Activated CD4-positive, alpha-beta T cell treated with anti-CD3 and anti-CD28 coated beads, Interleukin-2, amount 50 U/mL, for 16 hours (primary cell): ENCODE measurements at regions not wholly inside any gene's neighbourhood (a gene's known extent, or its start where the extent isn't known, plus 50 kb on each side); places are given as distances from the start of the nearest gene placed in this dataset.
A peak's percentile ranks its signal among the peaks of the same experiment; 100 is the strongest.
"Not testable (repeated sequence)": the region's sequence is repeated elsewhere in the genome, so short reads cannot be mapped to it uniquely, and the experiment has no call there.

Experiments used
- DNase-seq: peaks from one replicate; pipeline ENCODE4 v3.0.0-alpha.2; 2020

DNA sequence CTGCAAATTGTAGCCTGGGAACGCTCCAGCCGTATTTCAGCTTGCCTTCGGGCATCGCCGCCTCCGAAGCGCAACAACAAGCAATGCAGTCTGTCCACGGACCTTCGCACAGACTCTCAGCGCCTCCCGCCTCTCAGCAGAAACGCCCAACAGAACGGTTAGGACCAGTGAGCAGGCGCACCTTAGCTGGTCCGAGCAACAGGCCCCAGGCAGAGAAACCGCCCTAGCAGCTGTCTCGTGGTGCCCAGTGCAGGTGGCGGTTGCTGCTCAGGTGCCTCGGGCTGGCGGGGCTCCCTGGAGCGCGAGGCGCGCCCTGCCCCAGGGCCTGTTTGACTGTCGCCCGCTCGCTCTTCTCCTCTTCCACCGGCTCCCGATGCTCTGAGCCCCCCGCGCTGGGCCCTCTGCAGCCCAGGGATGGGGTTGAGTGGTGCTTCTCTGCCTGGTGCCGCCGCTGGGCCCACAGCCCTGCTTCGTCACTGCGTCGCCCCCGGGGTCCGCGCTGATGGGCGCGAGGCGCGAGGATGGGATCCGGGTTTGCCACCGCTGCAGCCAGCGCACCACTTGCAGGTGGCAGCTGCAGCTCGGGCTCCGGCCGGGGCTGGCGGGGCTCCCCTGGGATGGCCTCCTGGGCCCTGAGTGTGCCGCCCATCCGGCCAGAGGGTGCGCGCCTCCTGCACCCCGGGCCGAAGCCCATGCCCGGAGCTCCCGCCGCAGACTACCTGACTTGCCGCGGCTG, 268.4 kb upstream of the FRG2C start:
- no peak for DNase-seq

DNA sequence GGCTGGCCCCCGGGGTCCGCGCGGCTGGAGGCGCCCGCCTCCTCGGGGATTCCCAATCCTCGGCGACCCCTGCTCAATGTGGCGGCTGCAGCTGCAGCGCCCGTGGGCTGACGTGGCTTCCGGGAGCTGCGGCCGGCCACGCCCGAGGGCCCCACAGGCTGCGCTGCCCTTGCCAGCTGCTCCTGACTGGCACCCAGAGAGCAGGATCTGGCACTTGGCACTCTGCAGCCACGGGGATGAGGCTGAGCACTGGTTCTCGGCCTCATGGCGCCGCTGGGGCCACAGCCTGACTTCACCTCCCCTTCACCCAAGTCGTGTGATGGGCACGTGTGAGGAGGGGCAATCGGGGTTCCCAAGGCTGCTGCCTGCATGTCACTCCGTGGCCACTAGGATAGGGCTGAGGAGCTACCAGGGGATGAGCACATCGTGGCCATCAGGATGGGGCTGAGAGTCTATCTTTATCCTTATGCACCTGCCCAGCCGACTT, 267.8 kb upstream of the FRG2C start:
- no peak for DNase-seq

DNA sequence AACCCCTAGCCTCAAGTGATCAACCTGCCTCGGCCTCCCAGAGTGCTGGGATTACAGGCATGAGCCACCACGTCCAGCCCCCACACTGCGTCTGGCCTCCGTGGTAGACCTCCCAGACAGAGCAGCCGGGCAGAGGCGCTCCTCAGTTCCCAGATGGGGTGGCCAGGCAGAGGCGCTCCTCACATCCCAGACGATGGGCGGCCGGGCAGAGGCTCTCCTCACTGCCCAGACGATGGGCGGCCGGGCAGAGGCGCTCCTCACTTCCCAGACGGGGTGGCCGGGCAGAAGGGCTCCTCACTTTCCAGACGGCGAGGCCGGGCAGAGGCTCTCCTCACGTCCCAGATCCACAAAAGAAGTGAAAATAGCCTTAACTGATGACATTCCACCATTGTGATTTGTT, 266.6 kb upstream of the FRG2C start:
- DNase-seq = not testable (repeated sequence)

DNA sequence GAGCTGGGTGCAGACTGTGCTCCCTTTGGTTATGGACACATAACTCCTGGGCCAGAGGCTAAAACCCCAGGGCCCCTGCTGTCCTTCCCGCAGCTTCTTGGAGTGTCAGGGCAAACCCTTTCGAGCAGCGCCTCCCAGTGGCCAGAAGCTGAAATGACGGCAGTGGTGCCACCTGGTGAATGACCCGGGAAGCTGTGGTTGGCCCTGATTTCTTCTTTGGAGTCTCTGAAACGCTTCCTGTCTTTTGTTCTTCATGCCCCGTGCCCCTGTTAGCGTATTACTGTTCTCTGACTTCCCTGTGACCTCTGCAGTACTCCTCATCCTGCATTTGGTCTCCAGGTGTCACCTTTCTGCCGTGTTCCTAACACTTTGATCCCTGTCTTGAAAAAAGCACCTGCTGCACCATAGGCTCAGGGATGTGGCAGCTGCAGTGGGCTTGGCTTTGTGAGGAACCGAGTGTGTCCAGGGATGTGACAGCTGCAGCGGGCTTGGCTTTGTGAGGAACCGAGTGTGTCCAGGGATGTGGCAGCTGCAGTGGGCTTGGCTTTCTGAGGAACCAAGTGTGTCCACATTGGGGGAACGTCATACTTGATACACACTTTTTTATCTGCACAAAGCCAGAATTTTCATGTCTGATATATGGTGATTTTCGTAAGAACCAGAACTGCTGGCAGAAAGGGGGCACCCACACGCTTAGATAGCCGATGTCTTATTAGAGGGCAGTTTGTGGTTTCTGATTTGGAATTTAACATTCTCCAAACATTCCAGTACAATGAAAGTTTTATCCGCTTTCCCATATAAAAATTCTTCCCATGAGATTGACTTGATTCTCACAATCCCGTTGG, 241.8 kb upstream of the FRG2C start:
- DNase-seq = peak; percentile 53

DNA sequence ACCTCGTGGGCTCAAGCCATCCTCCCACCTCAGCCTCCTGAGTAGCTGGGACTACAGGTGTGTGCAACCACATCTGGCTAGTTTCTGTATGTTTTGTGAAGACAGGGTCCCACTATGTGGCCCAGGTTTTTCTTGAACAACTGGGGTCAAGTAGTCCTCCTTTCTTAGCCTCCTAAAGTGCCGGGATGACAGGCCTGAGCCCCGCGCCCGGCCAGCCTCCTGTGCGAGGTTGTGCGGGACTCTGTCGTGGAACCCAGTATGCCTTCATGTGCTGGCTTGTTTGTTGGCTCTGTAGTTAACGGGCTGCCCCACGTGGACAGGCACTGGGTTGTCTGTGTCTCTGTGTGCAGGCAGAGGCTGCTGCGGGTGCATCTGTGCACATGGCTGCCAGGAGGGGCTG, 238.7 kb upstream of the FRG2C start:
- not testable (repeated sequence) for DNase-seq

DNA sequence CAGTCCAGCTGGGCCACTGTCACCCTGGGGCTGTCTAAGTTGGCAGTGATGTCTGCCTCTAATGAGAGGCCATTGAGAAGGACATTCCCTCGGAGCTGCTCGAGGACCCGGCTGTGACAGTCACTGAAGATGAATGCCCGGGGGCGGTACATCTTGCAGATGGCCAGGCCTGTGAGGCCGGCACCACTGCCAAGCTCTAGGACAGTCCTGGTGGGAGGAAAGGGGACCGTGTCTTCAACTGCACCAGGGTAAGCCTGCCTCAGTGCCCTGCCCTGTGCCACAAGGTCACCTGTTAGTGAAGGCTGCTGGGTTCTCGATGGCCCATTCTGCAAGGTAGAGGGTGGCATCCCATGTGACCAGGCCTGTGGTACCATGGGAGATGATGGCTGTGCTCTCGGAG, 236.6 kb upstream of the FRG2C start:
- not testable (repeated sequence) for DNase-seq

DNA sequence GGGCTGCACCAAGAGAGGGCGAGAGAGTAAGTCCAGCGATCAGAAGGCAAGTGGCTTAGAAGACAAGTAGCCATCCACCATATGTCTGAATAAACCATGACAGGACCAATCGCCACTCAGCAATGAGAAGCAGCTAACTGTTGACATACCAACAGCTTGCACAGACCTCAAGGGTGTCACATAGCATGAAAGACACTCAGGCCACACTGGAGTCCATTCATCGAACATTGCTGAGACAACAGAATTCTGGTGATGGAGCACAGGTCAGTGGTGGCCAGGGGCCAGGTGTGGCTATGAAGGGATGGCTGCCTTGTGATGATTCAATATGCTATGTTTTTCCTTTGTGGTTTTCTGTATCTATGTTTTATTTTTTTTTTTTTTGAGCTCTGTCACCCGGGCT, 236.2 kb upstream of the FRG2C start:
- not testable (repeated sequence) for DNase-seq

DNA sequence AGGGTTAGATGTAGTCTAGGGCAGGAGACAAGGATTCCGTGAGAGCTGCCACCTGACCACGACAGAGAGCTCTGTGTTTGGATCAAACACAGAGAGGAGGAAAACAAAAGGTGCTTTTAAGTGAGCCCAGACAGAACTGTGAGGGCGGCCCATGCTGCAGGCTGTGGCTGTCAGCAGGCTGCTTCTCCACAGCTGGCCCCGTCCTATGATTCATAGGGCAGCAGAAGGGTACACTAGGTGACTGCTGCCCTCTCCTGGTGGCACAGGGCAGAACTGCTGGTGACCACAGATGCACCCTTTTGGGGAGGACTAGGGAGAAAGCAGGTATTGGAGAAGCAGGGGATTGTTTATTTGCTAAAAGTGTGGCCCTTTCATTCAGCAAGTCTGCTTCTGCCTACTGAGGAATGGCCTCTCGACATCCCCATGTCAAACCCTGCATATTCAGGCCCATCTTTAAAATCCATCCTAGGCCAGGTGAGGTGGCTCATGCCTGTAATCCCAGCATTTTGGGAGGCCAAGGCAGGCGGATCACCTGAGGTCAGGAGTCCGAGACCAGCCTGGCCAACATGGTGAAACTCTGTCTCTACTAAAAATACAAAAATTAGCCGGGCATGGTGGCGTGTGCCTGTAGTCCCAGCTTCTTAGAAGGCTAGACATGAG, 234.4 kb upstream of the FRG2C start:
- DNase-seq = peak; percentile 80

DNA sequence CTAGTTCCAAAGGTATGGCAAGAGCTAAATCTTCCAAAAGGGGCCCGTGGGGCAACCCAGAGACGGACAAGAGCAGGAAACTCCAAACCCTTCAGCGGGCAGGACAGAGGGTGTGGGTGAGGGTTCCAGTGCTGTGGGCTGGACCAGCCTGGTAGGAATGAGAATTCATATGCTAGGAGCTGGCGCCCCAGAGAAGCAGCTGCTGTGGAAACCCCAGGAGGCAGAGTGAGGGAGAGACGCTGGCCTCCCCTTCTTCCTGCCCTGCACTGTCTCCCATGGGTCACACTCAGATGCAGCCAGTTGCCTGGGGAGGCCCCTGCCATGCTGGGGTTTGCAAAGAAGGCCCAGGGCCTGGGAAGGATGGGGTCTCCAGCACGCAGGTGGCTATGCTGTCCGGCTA, 233.7 kb upstream of the FRG2C start:
- not testable (repeated sequence) for DNase-seq

DNA sequence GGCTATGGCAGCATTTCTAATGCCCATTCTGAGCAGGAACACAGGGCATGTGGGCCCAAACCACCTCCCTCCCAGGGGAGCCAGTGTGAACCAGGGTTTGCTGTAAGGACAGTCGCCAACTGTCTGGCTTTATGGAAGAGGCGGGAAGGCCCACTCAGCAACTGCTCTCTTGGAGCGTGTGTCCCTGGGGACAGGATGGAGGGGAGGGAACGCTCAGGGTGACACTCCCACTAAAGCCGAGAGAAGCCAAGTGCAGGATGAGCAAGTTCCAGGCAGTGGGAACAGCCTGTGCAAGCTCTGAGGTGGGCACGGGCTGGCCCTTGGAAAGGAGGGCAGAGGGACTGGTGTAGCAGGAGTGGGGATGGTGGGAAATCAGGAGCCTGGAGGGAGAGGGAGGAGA, 233.0 kb upstream of the FRG2C start:
- not testable (repeated sequence) for DNase-seq

DNA sequence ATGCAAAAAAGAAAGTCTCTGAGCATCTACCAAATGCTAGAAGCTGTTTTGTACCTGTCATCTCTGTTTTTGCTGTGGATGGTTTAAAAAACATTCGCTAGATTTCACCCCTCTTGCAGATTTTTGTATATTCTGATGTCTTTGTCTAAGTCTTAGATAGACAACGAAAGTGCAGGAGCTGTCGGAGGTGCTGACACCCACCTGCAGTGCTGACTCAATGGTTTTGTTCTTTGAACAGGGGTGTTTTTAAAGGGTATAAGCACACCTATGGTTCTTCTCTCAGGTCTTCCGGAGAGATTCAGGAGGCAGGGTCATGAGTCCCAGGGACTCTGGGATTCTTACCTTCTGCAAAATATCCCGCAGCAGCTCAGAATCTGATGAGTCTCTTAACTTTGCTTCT, 231.7 kb upstream of the FRG2C start:
- not testable (repeated sequence) for DNase-seq

DNA sequence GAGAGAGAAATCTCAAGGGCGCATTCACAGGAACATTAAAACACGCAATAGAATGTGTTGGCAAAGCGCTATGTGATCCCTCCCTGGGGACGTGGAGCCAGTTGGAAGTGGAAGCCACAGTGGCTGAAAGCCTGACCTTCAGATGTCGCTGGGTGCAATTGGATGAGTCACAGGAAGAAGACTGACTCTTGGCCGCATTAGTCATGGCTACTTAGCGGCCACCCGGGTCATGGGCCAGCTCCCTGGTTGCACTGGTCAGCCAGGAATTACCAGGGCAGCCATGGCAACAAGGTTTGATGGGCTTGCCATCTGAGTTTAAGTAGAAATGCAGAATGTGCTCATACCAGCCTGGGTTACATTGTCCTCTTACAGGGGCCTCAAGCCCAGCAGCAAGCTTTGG, 231.2 kb upstream of the FRG2C start:
- not testable (repeated sequence) for DNase-seq

DNA sequence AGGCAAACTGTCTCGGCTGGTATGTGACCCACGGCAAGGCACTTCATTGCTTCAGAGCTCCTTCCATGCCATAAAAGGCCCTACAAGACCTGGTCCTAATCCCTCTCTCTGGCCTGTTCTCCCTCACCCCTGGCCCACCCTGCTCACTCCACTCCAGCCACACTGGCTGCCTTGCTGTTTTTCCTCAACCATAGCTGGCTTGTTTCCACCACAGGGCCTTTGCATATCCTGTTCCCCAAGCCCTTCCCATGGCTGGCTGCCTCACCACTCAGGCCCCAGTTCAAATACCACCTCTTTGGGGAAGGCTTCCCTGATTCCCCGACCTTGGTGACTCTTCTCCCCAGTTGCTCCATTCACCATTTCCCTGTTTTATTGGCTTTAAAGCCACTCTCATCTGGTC, 230.8 kb upstream of the FRG2C start:
- not testable (repeated sequence) for DNase-seq

DNA sequence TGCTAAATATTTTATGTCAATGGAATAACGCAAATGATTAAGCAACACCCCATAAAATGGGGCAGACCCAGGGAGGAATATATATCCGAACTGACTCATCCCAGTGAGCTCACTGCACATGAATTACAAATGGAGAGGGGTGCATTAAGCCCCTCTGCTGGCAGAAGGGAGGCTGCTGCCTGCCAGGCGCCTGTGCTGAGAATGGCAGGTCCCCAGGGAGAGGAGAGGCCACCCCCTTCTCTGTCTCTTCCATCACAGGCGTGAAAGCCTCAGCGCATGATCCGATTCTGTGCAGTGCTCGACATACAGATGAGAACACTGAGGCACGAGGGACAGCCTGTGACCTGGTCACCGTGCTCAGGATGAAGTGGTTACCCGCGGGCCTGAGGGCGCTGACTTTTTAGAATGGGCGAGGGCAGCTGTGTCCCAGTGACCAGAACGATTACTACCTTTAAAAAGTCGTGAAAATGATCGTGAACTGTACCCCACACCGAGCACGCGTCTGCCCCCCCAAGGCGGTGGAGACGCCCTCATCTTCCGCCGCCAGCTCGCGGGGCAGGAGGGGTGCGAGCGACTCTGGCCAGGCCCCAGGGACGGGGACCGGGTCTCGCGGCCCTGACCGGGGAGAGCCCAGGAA, 229.7 kb upstream of the FRG2C start:
- peak; percentile 17 for DNase-seq

DNA sequence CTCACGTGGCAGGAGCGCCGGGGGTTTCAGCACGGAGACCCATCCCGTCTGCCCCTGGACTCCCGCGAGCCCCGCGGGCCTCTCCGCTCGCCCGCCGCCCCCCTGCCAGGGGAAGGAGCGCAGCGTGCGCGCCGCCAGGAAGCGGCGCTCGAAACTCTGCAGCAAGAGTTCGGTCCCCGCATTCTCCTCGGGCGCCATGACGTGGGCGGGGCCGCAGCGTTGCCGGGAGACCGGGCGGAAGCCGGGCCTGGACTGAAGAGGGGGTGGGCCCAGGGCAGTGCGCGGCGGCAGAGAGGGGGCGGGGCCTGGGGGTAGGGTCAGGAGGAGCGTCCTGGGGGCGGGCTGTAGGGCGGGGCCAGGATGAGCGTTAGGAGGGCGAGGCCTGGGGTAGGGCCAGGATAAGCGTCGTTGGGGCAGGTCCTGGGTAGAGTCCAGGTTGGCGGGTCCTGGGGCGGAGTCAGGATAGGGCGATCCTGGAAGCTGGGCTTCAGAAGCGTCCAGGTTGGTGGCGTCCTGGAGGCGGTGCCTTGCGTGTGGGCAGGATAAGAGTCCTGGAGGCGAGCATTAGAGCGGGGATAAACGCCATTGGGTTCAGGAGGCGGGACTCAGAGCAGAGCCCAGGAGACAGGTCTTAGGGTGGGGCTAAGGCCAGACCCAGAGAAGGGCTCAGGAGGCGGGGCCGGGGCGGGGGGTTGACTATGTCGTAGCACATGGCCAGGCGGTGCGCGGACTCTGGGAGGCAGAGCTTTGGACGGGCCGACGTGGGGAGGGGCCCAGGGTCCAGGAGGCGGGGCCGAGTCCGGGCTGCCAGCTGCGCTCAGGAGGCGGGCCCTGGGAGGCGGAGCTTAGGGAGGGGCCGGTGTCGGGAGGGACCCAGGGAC, 229.0 kb upstream of the FRG2C start:
- DNase-seq = peak; percentile 98

DNA sequence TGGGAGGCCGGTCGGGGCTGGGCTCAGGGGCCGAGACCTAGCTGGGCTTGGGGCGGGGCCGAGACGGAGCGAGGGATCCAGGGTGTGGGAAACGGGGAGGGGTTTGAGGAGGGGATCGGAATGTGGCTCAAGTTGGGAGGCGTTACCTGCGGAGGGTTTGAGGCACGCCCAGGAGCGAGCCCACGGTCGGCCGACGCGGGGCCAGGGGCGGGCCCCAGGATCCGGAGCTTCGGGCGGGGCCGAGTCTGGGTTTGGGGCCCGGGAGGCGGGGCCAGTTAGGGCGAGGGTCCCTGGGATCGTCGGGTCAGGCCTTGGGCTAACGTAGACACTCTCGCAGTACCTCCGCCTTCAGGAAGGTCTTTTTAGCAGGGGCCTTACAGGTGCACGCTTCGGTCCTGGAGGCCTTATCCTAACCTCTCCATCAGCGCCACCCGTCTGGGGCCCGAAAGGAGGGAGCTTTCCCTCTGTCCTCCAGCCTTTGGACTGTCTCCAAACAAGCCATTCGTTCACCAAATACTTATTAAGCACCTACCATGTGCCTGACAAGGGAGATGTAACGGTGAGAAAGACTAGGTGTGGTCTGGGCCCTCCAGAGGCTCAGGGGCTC, 228.2 kb upstream of the FRG2C start:
- not testable (repeated sequence) for DNase-seq

DNA sequence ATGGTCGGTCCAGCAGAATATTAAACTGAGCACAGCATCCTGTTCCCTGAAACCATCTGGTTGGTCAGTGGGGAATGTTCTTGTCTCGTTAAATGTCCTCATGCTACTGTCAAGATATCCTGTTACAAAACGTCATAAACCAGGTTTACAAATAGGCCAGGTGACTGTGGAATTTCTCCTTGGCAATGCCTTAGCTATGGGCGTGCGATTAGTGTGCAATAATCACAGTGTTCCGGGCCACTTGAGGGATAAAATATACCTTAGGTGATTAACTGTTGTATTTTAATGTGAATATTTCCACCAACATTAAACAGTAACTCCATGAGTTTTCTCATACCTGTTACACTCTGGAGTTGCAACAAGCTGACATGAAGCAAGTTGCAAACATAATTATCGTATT, 223.1 kb upstream of the FRG2C start:
- DNase-seq = not testable (repeated sequence)

DNA sequence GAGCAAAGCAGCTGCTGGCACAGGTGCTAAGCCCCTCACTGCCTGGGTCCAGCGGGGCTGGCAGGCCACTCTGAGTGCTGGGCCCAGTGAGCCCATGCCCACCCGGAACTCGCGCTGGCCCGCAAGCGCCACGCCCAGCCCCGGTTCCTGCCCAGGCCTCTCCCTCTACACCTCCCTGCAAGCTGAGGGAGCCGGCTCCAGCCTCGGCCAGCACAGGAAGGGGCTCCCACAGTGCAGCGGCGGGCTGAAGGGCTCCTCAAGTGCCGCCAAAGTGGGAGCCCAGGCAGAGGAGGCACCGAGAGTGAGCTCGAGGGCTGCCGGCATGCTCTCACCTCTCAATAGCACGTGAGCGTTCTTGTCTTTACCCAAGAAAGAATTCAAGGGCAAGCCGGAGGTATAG, 219.5 kb upstream of the FRG2C start:
- DNase-seq = not testable (repeated sequence)

DNA sequence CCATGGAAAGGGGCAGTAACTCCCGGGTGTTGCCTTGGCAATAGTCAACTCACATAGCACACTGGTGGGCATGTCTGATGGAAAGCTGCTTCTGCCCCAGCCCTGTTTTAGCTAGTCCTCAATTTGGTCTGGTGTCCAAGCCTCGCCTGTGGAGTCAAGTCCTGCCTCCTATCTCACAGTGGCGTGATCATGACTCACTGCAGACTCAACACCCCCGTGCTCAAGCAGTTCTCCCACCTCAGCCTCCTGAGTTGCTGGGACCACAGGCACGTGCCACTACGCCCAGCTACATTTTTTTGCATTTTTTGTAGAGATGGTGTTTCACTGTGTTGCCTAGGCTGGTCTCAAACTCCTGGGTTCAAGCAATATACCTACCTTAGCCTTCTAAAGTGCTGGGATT, 218.9 kb upstream of the FRG2C start:
- not testable (repeated sequence) for DNase-seq

DNA sequence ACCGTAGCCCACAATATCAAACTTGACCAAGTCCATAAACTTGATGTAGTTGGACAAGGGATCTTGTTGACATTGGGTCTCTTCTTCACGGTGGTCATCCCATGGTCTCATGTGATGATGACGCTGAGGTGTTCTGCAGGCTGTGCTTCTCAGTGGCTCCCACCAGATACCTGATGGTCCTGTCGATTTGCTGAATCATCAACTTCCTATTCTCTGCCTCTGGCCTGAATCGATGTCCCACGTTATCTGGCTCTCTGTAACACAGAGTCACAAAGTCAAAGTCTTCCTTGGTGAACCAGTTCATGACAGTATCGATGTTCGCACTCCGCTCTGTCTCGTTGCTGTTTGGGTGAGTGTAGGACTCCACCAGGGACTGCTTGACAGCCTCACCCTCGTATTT, 217.2 kb upstream of the FRG2C start:
- DNase-seq = not testable (repeated sequence)

DNA sequence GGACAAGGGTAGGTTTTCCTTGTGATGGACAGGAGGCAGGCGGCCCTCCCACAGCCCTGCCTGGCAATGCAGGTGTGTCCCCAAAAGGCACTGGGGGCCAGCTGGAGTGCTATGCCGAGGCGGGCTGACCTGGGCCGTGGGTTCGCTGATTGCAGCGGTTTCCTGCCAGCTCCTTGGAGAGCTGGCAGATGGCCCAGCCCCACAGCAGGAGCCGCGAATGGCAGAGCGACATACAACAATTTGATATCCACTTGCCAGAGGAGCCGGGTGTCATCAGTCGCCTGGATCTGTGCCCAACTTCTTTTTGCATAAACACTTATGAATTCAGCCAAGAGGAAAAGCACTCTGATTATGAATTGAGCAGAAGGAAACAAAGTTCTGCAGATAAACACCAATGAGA, 210.8 kb upstream of the FRG2C start:
- not testable (repeated sequence) for DNase-seq
